ENCODE measurements at regions not wholly inside any gene's neighbourhood (a gene's known extent, or its start where the extent isn't known, plus 50 kb on each side); places are given as distances from the start of the nearest gene placed in this dataset.

- H3K4me3 ChIP-seq (ENCODE audit: low read depth, low read length), result no peak overlapping the region
- DNase-seq (ENCODE audit: low read depth), result no peak
- TF ChIP-seq CTCF (IDR thresholded peaks at IDR 0.05; ENCODE audit: low read depth, low read length) (no peak), POLR2A (IDR thresholded peaks at IDR 0.05; ENCODE audit: extremely low read depth, insufficient read length) (no peak), MAX (IDR thresholded peaks at IDR 0.05; ENCODE audit: low read depth, low read length) (no peak), MYC (IDR thresholded peaks at IDR 0.05; ENCODE audit: low read depth, low read length) (no peak)
Observed at GRCh38 chr21:28821276-28822122, 171.2 kb downstream of the LTN1 start.

- H3K4me3 ChIP-seq (ENCODE audit: low read depth, low read length), result no peak overlapping the region
- no peak for TF ChIP-seq MAX (IDR thresholded peaks at IDR 0.05; ENCODE audit: low read depth, low read length)
- TF ChIP-seq CTCF (IDR thresholded peaks at IDR 0.05; ENCODE audit: low read depth, low read length), result no peak
- no peak for TF ChIP-seq POLR2A (IDR thresholded peaks at IDR 0.05; ENCODE audit: extremely low read depth, insufficient read length)
- no peak for TF ChIP-seq MYC (IDR thresholded peaks at IDR 0.05; ENCODE audit: low read depth, low read length)
- no peak for DNase-seq (ENCODE audit: low read depth)
Observed at GRCh38 chr21:28818663-28819278, 173.9 kb downstream of the LTN1 start.

- no peak overlapping the region for H3K4me3 ChIP-seq (ENCODE audit: low read depth, low read length)
- TF ChIP-seq POLR2A (IDR thresholded peaks at IDR 0.05; ENCODE audit: extremely low read depth, insufficient read length) (no peak), MAX (IDR thresholded peaks at IDR 0.05; ENCODE audit: low read depth, low read length) (no peak), MYC (IDR thresholded peaks at IDR 0.05; ENCODE audit: low read depth, low read length) (no peak), CTCF (IDR thresholded peaks at IDR 0.05; ENCODE audit: low read depth, low read length) (no peak)
- no peak for DNase-seq (ENCODE audit: low read depth)
Observed at GRCh38 chr21:28817871-28818270, 174.8 kb downstream of the LTN1 start.

GRCh38 chr21:28811860-28812259 lies 180.8 kb downstream of the LTN1 start:
- H3K4me3 ChIP-seq (ENCODE audit: low read depth, low read length), result no peak overlapping the region
- TF ChIP-seq CTCF (IDR thresholded peaks at IDR 0.05; ENCODE audit: low read depth, low read length), result no peak
- TF ChIP-seq MAX (IDR thresholded peaks at IDR 0.05; ENCODE audit: low read depth, low read length), result no peak
- no peak for TF ChIP-seq MYC (IDR thresholded peaks at IDR 0.05; ENCODE audit: low read depth, low read length)
- no peak for TF ChIP-seq POLR2A (IDR thresholded peaks at IDR 0.05; ENCODE audit: extremely low read depth, insufficient read length)
- DNase-seq (ENCODE audit: low read depth), result no peak

GRCh38 chr21:28810826-28811524 lies 181.7 kb downstream of the LTN1 start:
- no peak for DNase-seq (ENCODE audit: low read depth)
- no peak overlapping the region for H3K4me3 ChIP-seq (ENCODE audit: low read depth, low read length)
- TF ChIP-seq MYC (IDR thresholded peaks at IDR 0.05; ENCODE audit: low read depth, low read length) (no peak), POLR2A (IDR thresholded peaks at IDR 0.05; ENCODE audit: extremely low read depth, insufficient read length) (no peak), CTCF (IDR thresholded peaks at IDR 0.05; ENCODE audit: low read depth, low read length) (no peak), MAX (IDR thresholded peaks at IDR 0.05; ENCODE audit: low read depth, low read length) (no peak)

Measured in NB4 (cell line).